Activated naive CD8-positive, alpha-beta T cell treated with anti-CD3 and anti-CD28 coated beads, Interleukin-2, amount 10 ng/mL, durations not matched to agents 7 days and 5 days (primary cell): ENCODE measurements at regions not wholly inside any gene's neighbourhood (a gene's known extent, or its start where the extent isn't known, plus 50 kb on each side); places are given as distances from the start of the nearest gene placed in this dataset.

ENCODE experiments used
- ATAC-seq: fragments of 150-1000 bp; cut with Tn5 transposase; one replicate; pipeline ENCODE4 v1.10.0; 2021; ENCODE audit warnings: low read depth, moderate library complexity
- POLR2A ChIA-PET: fragments of 350-600 bp; sonication (Branson Sonifier 250); formaldehyde crosslinking; loops from one replicate; lab custom pipeline; 2021; ENCODE audit warnings: antibody characterized with exemption; lab: Charles Lee
- DNase-seq: peaks from one replicate; pipeline ENCODE4 v3.0.0; 2021
- H3K27ac Mint-ChIP-seq: one replicate; pipeline ENCODE4 v1.8.0; 2022; ENCODE audit warnings: mild to moderate bottlenecking, mixed read lengths
- H3K27me3 Mint-ChIP-seq: one replicate; pipeline ENCODE4 v1.8.0; 2022; ENCODE audit warnings: mild to moderate bottlenecking, moderate library complexity, mixed read lengths
- H3K36me3 Mint-ChIP-seq: one replicate; pipeline ENCODE4 v1.8.0; 2021; ENCODE audit warnings: mild to moderate bottlenecking, mixed read lengths
- H3K4me1 Mint-ChIP-seq: one replicate; pipeline ENCODE4 v1.8.0; 2021; ENCODE audit warnings: mixed read lengths
- H3K4me3 Mint-ChIP-seq: one replicate; pipeline ENCODE4 v1.8.0; 2022; ENCODE audit warnings: mild to moderate bottlenecking, moderate library complexity, mixed read lengths
- H3K9me3 Mint-ChIP-seq: one replicate; pipeline ENCODE4 v1.8.0; 2021; ENCODE audit warnings: mixed read lengths

GRCh38 chr1:215484171-215484939, 82.7 kb upstream of the KCTD3 start:
- Mint-ChIP-seq H3K4me1 (no peaks in the 10 kb centered on the region), H3K36me3 (no peaks in the 10 kb centered on the region), H3K9me3 (no peaks in the 10 kb centered on the region), H3K4me3 (no peak overlapping the region), H3K27me3 (no peaks in the 10 kb centered on the region), H3K27ac (no peak overlapping the region)
- no peak for DNase-seq
- no peak for ATAC-seq
- POLR2A ChIA-PET, result no interaction called here

GRCh38 chr1:215487466-215487865, 79.6 kb upstream of the KCTD3 start:
- POLR2A ChIA-PET, result no interaction called here
- ATAC-seq, result no peak
- Mint-ChIP-seq H3K4me3 (no peak overlapping the region), H3K9me3 (no peaks in the 10 kb centered on the region), H3K27me3 (no peaks in the 10 kb centered on the region), H3K27ac (no peak overlapping the region), H3K36me3 (no peaks in the 10 kb centered on the region), H3K4me1 (no peaks in the 10 kb centered on the region)
- DNase-seq, result no peak

GRCh38 chr1:215488850-215489249, 78.3 kb upstream of the KCTD3 start:
- H3K27ac Mint-ChIP-seq, result no peak overlapping the region
- POLR2A ChIA-PET, result no interaction called here
- no peaks in the 10 kb centered on the region for H3K36me3 Mint-ChIP-seq
- ATAC-seq, result no peak
- H3K4me1 Mint-ChIP-seq, result no peaks in the 10 kb centered on the region
- no peak overlapping the region for H3K4me3 Mint-ChIP-seq
- H3K9me3 Mint-ChIP-seq, result no peaks in the 10 kb centered on the region
- no peak for DNase-seq
- H3K27me3 Mint-ChIP-seq, result no peaks in the 10 kb centered on the region

GRCh38 chr1:215489771-215490565, 77.1 kb upstream of the KCTD3 start:
- H3K4me1 Mint-ChIP-seq, result no peaks in the 10 kb centered on the region
- POLR2A ChIA-PET, result no interaction called here
- no peaks in the 10 kb centered on the region for H3K9me3 Mint-ChIP-seq
- no peaks in the 10 kb centered on the region for H3K36me3 Mint-ChIP-seq
- H3K27me3 Mint-ChIP-seq, result no peaks in the 10 kb centered on the region
- H3K4me3 Mint-ChIP-seq, result no peak overlapping the region
- no peak overlapping the region for H3K27ac Mint-ChIP-seq
- DNase-seq (no peak), ATAC-seq (no peak)

GRCh38 chr1:215497528-215497927, 69.6 kb upstream of the KCTD3 start:
- ATAC-seq, result no peak
- H3K9me3 Mint-ChIP-seq, result no peaks in the 10 kb centered on the region
- DNase-seq, result no peak
- H3K4me3 Mint-ChIP-seq, result no peak overlapping the region
- H3K36me3 Mint-ChIP-seq, result no peaks in the 10 kb centered on the region
- H3K4me1 Mint-ChIP-seq, result no peaks in the 10 kb centered on the region
- no peak overlapping the region for H3K27ac Mint-ChIP-seq
- no peaks in the 10 kb centered on the region for H3K27me3 Mint-ChIP-seq
- POLR2A ChIA-PET, result no interaction called here

- Mint-ChIP-seq H3K4me3 (no peak overlapping the region), H3K4me1 (no peaks in the 10 kb centered on the region)
These were observed 65.6 kb upstream of the KCTD3 start for GRCh38 chr1:215501496-215501895.

GRCh38 chr1:215502081-215502480, 65.0 kb upstream of the KCTD3 start:
- H3K4me1 Mint-ChIP-seq, result no peaks in the 10 kb centered on the region
- no peak for ATAC-seq
- H3K4me3 Mint-ChIP-seq, result no peak overlapping the region
- no peak overlapping the region for H3K27ac Mint-ChIP-seq
- H3K36me3 Mint-ChIP-seq, result no peaks in the 10 kb centered on the region
- peaks cover 3% of the 10 kb centered on the region for H3K9me3 Mint-ChIP-seq
- POLR2A ChIA-PET, result no interaction called here
- no peak for DNase-seq
- H3K27me3 Mint-ChIP-seq, result no peaks in the 10 kb centered on the region

More at GRCh38 chr1:215501496-215501895, 65.6 kb upstream of the KCTD3 start:
- Mint-ChIP-seq H3K9me3 (peaks cover 1% of the 10 kb centered on the region), H3K27me3 (no peaks in the 10 kb centered on the region), H3K27ac (no peak overlapping the region), H3K36me3 (no peaks in the 10 kb centered on the region)
- no peak for ATAC-seq
- POLR2A ChIA-PET, result no interaction called here
- DNase-seq, result no peak

- Mint-ChIP-seq H3K27ac (no peak overlapping the region), H3K27me3 (no peaks in the 10 kb centered on the region), H3K36me3 (no peaks in the 10 kb centered on the region), H3K9me3 (peaks cover 7% of the 10 kb centered on the region), H3K4me3 (no peak overlapping the region), H3K4me1 (no peaks in the 10 kb centered on the region)
- POLR2A ChIA-PET, result no interaction called here
- DNase-seq, result no peak
- ATAC-seq, result no peak
These were observed 60.0 kb upstream of the KCTD3 start for GRCh38 chr1:215507119-215507518.

- Mint-ChIP-seq H3K4me3 (no peak overlapping the region), H3K9me3 (peaks cover 8% of the 10 kb centered on the region), H3K27me3 (no peaks in the 10 kb centered on the region), H3K4me1 (no peaks in the 10 kb centered on the region), H3K27ac (no peak overlapping the region), H3K36me3 (no peaks in the 10 kb centered on the region)
- DNase-seq (no peak), ATAC-seq (no peak)
- POLR2A ChIA-PET, result no interaction called here
These were observed 58.8 kb upstream of the KCTD3 start for GRCh38 chr1:215508311-215508710.
